H1 (cell line): ENCODE measurements at regions not wholly inside any gene's neighbourhood (a gene's known extent, or its start where the extent isn't known, plus 50 kb on each side); places are given as distances from the start of the nearest gene placed in this dataset.

Source experiments
- CTCF ChIA-PET: fragments of 300-600 bp; sonication (Branson Sonifier 250); formaldehyde crosslinking; loops from one replicate; lab custom pipeline; 2021; ENCODE audit not compliant: partially characterized antibody; lab: Charles Lee
- POLR2A ChIA-PET: fragments of 300-600 bp; sonication (Branson Sonifier 250); formaldehyde crosslinking; loops from one replicate; lab custom pipeline; 2021; ENCODE audit warnings: inconsistent platforms; ENCODE audit not compliant: partially characterized antibody; lab: Charles Lee
- DNase-seq, 2 experiments: peaks; one replicate each; pipeline versions ENCODE4 v3.0.0 to v3.0.0-alpha.2; 2010 to 2022; ENCODE audit warnings: low spot score in 2 of 2, low read depth in 1 of 2, mixed read lengths in 1 of 2
- FAIRE-seq: peaks from 2 replicates; lab custom pipeline; 2011; peaks lifted over from hg19 to GRCh38; lab: Jason Lieb, UNC
- H2AFZ ChIP-seq: 2 replicates; pipeline ENCODE4 v1.8.1; 2012; ENCODE audit warnings: low read length, inconsistent platforms
- H2AK5ac ChIP-seq: 2 replicates; pipeline ENCODE4 v1.6.1; 2013; ENCODE audit warnings: low read depth, low read length
- H2BK120ac ChIP-seq: replicated peaks from 2 replicates; pipeline ENCODE3; 2013; ENCODE audit warnings: low read depth, low read length, inconsistent platforms
- H2BK12ac ChIP-seq: 2 replicates; pipeline ENCODE4 v1.6.1; 2013; ENCODE audit warnings: low read depth, low read length
- H2BK15ac ChIP-seq: 2 replicates; pipeline ENCODE4 v1.6.1; 2013; ENCODE audit warnings: low read length
- H2BK20ac ChIP-seq: 2 replicates; pipeline ENCODE4 v1.6.1; 2013; ENCODE audit warnings: low read length
- H2BK5ac ChIP-seq: 2 replicates; pipeline ENCODE4 v1.6.1; 2013; ENCODE audit warnings: low read depth, low read length
- H3K14ac ChIP-seq: 2 replicates; pipeline ENCODE4 v1.6.1; 2013; ENCODE audit warnings: inconsistent platforms; ENCODE audit not compliant: insufficient read length
- H3K18ac ChIP-seq: 2 replicates; pipeline ENCODE4 v1.6.1; 2013; ENCODE audit warnings: low read length; ENCODE audit errors: extremely low read depth
- H3K23ac ChIP-seq: 2 replicates; pipeline ENCODE4 v1.6.1; 2013; ENCODE audit warnings: inconsistent platforms; ENCODE audit not compliant: insufficient read length
- H3K23me2 ChIP-seq: 2 replicates; pipeline ENCODE4 v1.6.1; 2013; ENCODE audit warnings: low read depth, low read length
- H3K27ac ChIP-seq: 2 replicates; pipeline ENCODE4 v1.6.1; 2011; ENCODE audit warnings: low read depth, low read length, inconsistent platforms
- H3K27me3 ChIP-seq, 4 experiments: replicated peaks in 1 of 4; 1 replicate in 1 of 4; 2 replicates in 3 of 4; pipeline versions ENCODE4 v1.6.1 to v1.8.1; 2011 to 2013; ENCODE audit warnings: low read length in 3 of 4, mild to moderate bottlenecking in 3 of 4, inconsistent platforms in 2 of 4, mixed read lengths in 2 of 4, moderate library complexity in 1 of 4; ENCODE audit not compliant: control insufficient read depth in 3 of 4, insufficient read depth in 3 of 4; ENCODE audit errors: extremely low read depth in 1 of 4
- H3K36me3 ChIP-seq, 4 experiments: 2 replicates each; pipeline versions ENCODE4 v1.6.1 to v1.8.1; 2011 to 2013; ENCODE audit warnings: mild to moderate bottlenecking in 4 of 4, low read length in 3 of 4, moderate library complexity in 2 of 4, control low read depth in 1 of 4, inconsistent platforms in 1 of 4; ENCODE audit not compliant: insufficient read depth in 4 of 4, control insufficient read depth in 2 of 4
- H3K4ac ChIP-seq: replicated peaks from 2 replicates; pipeline ENCODE3; 2013; ENCODE audit warnings: low read length, low read depth, mixed read lengths, inconsistent platforms; ENCODE audit not compliant: insufficient read length
- H3K4me1 ChIP-seq, 4 experiments: replicated peaks in 1 of 4; 1 replicate in 1 of 4; 2 replicates in 3 of 4; pipeline versions ENCODE4 v1.6.1 to v1.8.1; 2011 to 2013; ENCODE audit warnings: low read length in 3 of 4, inconsistent platforms in 2 of 4, mixed read lengths in 1 of 4; ENCODE audit not compliant: insufficient read depth in 4 of 4, control insufficient read depth in 3 of 4
- H3K4me2 ChIP-seq, 2 experiments: 2 replicates each; pipeline versions ENCODE4 v1.6.1 to v1.8.1; 2011 to 2013; ENCODE audit warnings: low read depth in 2 of 2, low read length in 2 of 2, control low read depth in 1 of 2, inconsistent platforms in 1 of 2, mild to moderate bottlenecking in 1 of 2; ENCODE audit not compliant: insufficient read depth in 1 of 2
- H3K4me3 ChIP-seq, 4 experiments: fragments of 200-600, 300-600 bp in 1 of 4; sonication (generic), shearing (Covaris generic), sonication (Bioruptor Twin) in 1 of 4; 2 replicates each; pipeline versions ENCODE4 v1.5.1 to v1.8.1; 2011 to 2016; ENCODE audit warnings: low read length in 4 of 4, low read depth in 3 of 4, control low read depth in 2 of 4, inconsistent platforms in 2 of 4, mild to moderate bottlenecking in 2 of 4, mixed read lengths in 1 of 4, moderate library complexity in 1 of 4; ENCODE audit not compliant: insufficient read depth in 2 of 4; ENCODE audit errors: extremely low read depth in 1 of 4
- H3K56ac ChIP-seq: replicated peaks from 2 replicates; pipeline ENCODE3; 2013; ENCODE audit warnings: low read depth, mild to moderate bottlenecking, mixed read lengths, low read length, inconsistent platforms; ENCODE audit not compliant: insufficient read length
- H3K79me1 ChIP-seq: 2 replicates; pipeline ENCODE4 v1.6.1; 2013; ENCODE audit warnings: low read depth, low read length, control low read depth
- H3K79me2 ChIP-seq, 2 experiments: 2 replicates each; pipeline versions ENCODE4 v1.6.1 to v1.8.1; 2012 to 2013; ENCODE audit warnings: low read length in 2 of 2, mild to moderate bottlenecking in 2 of 2, inconsistent platforms in 1 of 2; ENCODE audit not compliant: insufficient read depth in 2 of 2, control insufficient read depth in 1 of 2
- H3K9ac ChIP-seq, 4 experiments: replicated peaks in 1 of 4; 1 replicate in 1 of 4; 2 replicates in 3 of 4; pipeline versions ENCODE4 v1.6.1 to v1.8.1; 2011 to 2013; ENCODE audit warnings: low read depth in 3 of 4, low read length in 3 of 4, control low read depth in 2 of 4, mild to moderate bottlenecking in 2 of 4, moderate library complexity in 2 of 4, inconsistent platforms in 1 of 4; ENCODE audit errors: extremely low read depth in 1 of 4
- H3K9me3 ChIP-seq, 2 experiments: 2 replicates each; pipeline versions ENCODE4 v1.6.1 to v1.8.1; 2012 to 2013; ENCODE audit warnings: mild to moderate bottlenecking in 2 of 2, moderate library complexity in 2 of 2, control low read depth in 1 of 2, inconsistent platforms in 1 of 2, low read depth in 1 of 2, low read length in 1 of 2, mixed read lengths in 1 of 2; ENCODE audit not compliant: insufficient read depth in 2 of 2
- H4K20me1 ChIP-seq, 2 experiments: replicated peaks in 1 of 2; 2 replicates each; pipeline versions ENCODE3 to v1.8.1; 2011 to 2013; ENCODE audit warnings: inconsistent platforms in 2 of 2, low read length in 2 of 2, mild to moderate bottlenecking in 1 of 2; ENCODE audit not compliant: insufficient read depth in 2 of 2, control insufficient read depth in 1 of 2
- H4K5ac ChIP-seq: 2 replicates; pipeline ENCODE4 v1.6.1; 2013; ENCODE audit warnings: low read length, low read depth, mixed read lengths, inconsistent platforms; ENCODE audit not compliant: insufficient read length
- H4K8ac ChIP-seq: 2 replicates; pipeline ENCODE4 v1.8.0; 2013; ENCODE audit warnings: mild to moderate bottlenecking, moderate library complexity, low read length, inconsistent platforms; ENCODE audit not compliant: insufficient read depth; ENCODE audit errors: extremely low read depth
- H4K91ac ChIP-seq: replicated peaks from 2 replicates; pipeline ENCODE3; 2013; ENCODE audit warnings: low read length, mixed read lengths, inconsistent platforms; ENCODE audit not compliant: insufficient read length
- EGR1 ChIP-seq: IDR thresholded peaks from 2 replicates; pipeline ENCODE4 v1.6.1; 2011; ENCODE audit warnings: low read depth, low read length, borderline replicate concordance
- EP300 ChIP-seq, 2 experiments: IDR thresholded peaks; 1 replicate in 1 of 2; 2 replicates in 1 of 2; pipeline ENCODE4 v1.6.1; 2011 to 2012; ENCODE audit warnings: low read depth in 2 of 2, low read length in 2 of 2, mild to moderate bottlenecking in 2 of 2, borderline replicate concordance in 1 of 2, inconsistent platforms in 1 of 2, moderate library complexity in 1 of 2
- EZH2 ChIP-seq: fragments of 200-600 bp; sonication (generic); IDR thresholded peaks from 2 replicates; pipeline ENCODE4 v1.7.1; 2012; ENCODE audit warnings: low read depth, mild to moderate bottlenecking, moderate library complexity, low read length, inconsistent platforms; ENCODE audit not compliant: severe bottlenecking
- POU5F1 ChIP-seq: IDR thresholded peaks from 2 replicates; pipeline ENCODE4 v1.6.1; 2011; ENCODE audit warnings: low read depth, mild to moderate bottlenecking, low read length, moderate library complexity
- RFX5 ChIP-seq: IDR thresholded peaks from 2 replicates; pipeline ENCODE4 v1.6.1; 2011; ENCODE audit warnings: low read depth, low read length, improper control_type of control experiment, borderline replicate concordance
- RXRA ChIP-seq: IDR thresholded peaks from 2 replicates; pipeline ENCODE4 v1.6.1; 2011; ENCODE audit warnings: low read depth, mild to moderate bottlenecking, low read length, moderate library complexity; ENCODE audit not compliant: insufficient read depth
- SIN3A ChIP-seq, 2 experiments: IDR thresholded peaks in 1 of 2; conservative IDR thresholded peaks in 1 of 2; 2 replicates each; pipeline ENCODE4 v1.6.1; 2011 to 2012; ENCODE audit warnings: low read length in 2 of 2, improper control_type of control experiment in 1 of 2, low read depth in 1 of 2, mild to moderate bottlenecking in 1 of 2
- SIRT6 ChIP-seq: IDR thresholded peaks from one replicate; pipeline ENCODE4 v1.7.1; 2012; ENCODE audit warnings: low read length, inconsistent platforms
- ZNF274 ChIP-seq: IDR thresholded peaks from 2 replicates; pipeline ENCODE4 v1.7.0; 2012; ENCODE audit warnings: low read length, borderline replicate concordance; ENCODE audit errors: extremely low read depth
- WGBS, 2 experiments: shearing (Covaris generic) in 1 of 2; methylation state at CpG; one replicate each; pipeline versions ENCODE4 v1.1.6 to v1.1.7; 2013 to 2015; ENCODE audit warnings: low lambda C conversion rate in 2 of 2, mixed read lengths in 2 of 2, inconsistent platforms in 1 of 2, low coverage in 1 of 2, missing lambda C conversion rate in 1 of 2; ENCODE audit not compliant: insufficient replicate concordance in 2 of 2, insufficient coverage in 1 of 2, insufficient read length in 1 of 2; ENCODE audit errors: extremely low coverage in 1 of 2, missing lambda C conversion rate in 1 of 2; 5-methylcytosine and 5-hydroxymethylcytosine counted together
- TF ChIP-seq, protein P1 (sequence below): IDR thresholded peaks from 2 replicates; pipeline ENCODE4 v1.6.1; 2011; ENCODE audit warnings: low read length, improper control_type of control experiment

DNA sequence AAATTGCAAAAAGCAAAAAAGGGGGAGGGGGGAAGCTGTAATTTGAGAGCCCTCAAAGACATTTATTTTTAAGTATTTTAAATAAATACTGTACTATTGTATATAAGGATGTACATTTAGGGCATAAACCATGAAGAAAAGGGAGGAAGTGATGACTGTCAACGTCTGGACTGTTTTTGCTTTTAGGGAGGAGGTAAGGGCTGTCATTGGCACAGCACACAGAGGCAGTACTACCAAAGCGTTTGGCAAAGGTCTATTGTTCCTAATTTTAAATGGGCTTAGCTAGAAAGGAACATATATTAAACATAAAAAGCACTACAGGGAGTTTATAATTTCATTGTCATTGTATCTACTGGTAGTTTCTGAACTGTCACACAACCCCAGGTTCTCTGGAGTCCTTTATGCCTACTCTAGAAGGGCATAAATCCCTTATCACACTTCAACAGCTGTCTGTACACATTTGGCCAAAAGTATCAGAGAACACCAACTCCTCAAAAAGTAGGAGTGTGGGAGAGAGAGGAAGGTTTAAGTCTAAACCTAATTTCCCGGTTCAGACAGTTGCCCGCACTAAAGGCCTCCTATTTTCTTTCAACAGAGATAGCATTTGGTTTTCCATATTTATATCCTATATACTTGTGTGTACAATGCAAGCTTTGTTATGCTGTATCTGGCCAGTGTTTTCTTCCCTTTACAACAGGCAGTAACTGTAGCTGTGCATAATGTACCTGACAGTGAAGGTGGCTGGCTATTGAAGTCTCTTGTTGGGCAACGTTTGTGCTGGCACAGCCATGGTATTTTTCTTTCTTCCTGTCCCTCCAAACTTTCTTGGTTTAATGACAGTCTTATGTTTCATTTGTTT lies 406.2 kb downstream of the KLF5 start:
- H2BK120ac ChIP-seq: no peak overlapping the region
- H3K4me1 ChIP-seq: peaks cover 0 to 3% (median 0%) of the 10 kb centered on the region in 4 experiments; a peak in 1 of 7 replicates
- 87% methylated on average over 5 of the region's 5 CpGs; no CpG with 5 or more reads in 1 of the 2 experiments for WGBS, 2 experiments
- no peak for DNase-seq
- H2BK20ac ChIP-seq: no peak overlapping the region
- no peak overlapping the region for H3K14ac ChIP-seq
- H3K9ac ChIP-seq: no peak overlapping the region
- H3K9me3 ChIP-seq: no peaks in the 10 kb centered on the region
- H3K56ac ChIP-seq: no peak overlapping the region
- no peak overlapping the region for H3K23ac ChIP-seq
- H2AFZ ChIP-seq: peak overlapping the region; percentile 41; the same call in 1 of the 2 replicates
- H2BK15ac ChIP-seq: no peak overlapping the region
- no peaks in the 10 kb centered on the region for H4K20me1 ChIP-seq
- H3K4ac ChIP-seq: no peak overlapping the region
- ChIA-PET CTCF (interaction anchor here (0.6 kb wide), 1 partner anchor 20 kb away, joined by 3 read pairs; no protein-coding TSS in a partner anchor), POLR2A (no interaction called here)
- no peak overlapping the region for H2BK5ac ChIP-seq
- H4K8ac ChIP-seq: no peak overlapping the region
- no peak overlapping the region for H3K27ac ChIP-seq
- H4K91ac ChIP-seq: no peak overlapping the region
- no peaks in the 10 kb centered on the region for H3K79me2 ChIP-seq
- no peaks in the 10 kb centered on the region for H3K36me3 ChIP-seq
- no peak overlapping the region for H3K18ac ChIP-seq
- no peaks in the 10 kb centered on the region for H3K23me2 ChIP-seq
- no peak overlapping the region for H2BK12ac ChIP-seq
- no peaks in the 10 kb centered on the region for H3K79me1 ChIP-seq
- H2AK5ac ChIP-seq: no peak overlapping the region
- H3K4me3 ChIP-seq: no peak overlapping the region
- no peak for FAIRE-seq
- no peaks in the 10 kb centered on the region for H3K27me3 ChIP-seq
- H4K5ac ChIP-seq: no peak overlapping the region
- no peak overlapping the region for H3K4me2 ChIP-seq
- no peak for TF ChIP-seq POU5F1
- no peak for TF ChIP-seq EGR1
- no peak for TF ChIP-seq EP300 (IDR thresholded peaks at IDR 0.05; ENCODE audit: borderline replicate concordance in 1 of 2, low read depth in 2 of 2, low read length in 2 of 2)
- TF ChIP-seq RXRA: no peak
- no peak for TF ChIP-seq EZH2
- TF ChIP-seq ZNF274: no peak
- TF ChIP-seq, protein P1, sequence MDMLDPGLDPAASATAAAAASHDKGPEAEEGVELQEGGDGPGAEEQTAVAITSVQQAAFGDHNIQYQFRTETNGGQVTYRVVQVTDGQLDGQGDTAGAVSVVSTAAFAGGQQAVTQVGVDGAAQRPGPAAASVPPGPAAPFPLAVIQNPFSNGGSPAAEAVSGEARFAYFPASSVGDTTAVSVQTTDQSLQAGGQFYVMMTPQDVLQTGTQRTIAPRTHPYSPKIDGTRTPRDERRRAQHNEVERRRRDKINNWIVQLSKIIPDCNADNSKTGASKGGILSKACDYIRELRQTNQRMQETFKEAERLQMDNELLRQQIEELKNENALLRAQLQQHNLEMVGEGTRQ: no peak
- TF ChIP-seq RFX5: no peak
- no peak for TF ChIP-seq SIN3A (conservative IDR thresholded peaks at IDR 0.05 in 1 of 2, IDR thresholded peaks at IDR 0.05 in 1 of 2; ENCODE audit: low read depth in 1 of 2, low read length in 2 of 2)
- TF ChIP-seq SIRT6: no peak
